GM23248 (cell line): ENCODE measurements at regions not wholly inside any gene's neighbourhood (a gene's known extent, or its start where the extent isn't known, plus 50 kb on each side); places are given as distances from the start of the nearest gene placed in this dataset.

Experiments
- EZH2 ChIP-seq: fragments of 200-600 bp; sonication (generic); IDR thresholded peaks from 2 replicates; pipeline ENCODE4 v1.6.1; 2018; ENCODE audit warnings: antibody characterized with exemption, mild to moderate bottlenecking; ENCODE audit not compliant: insufficient read depth, poor library complexity, severe bottlenecking
- EZH2phosphoT487 ChIP-seq: fragments of 200-600 bp; sonication (generic); IDR thresholded peaks from 2 replicates; pipeline ENCODE4 v1.6.1; 2018; ENCODE audit warnings: antibody characterized with exemption, moderate library complexity, mild to moderate bottlenecking, low read depth; ENCODE audit not compliant: insufficient read depth

DNA sequence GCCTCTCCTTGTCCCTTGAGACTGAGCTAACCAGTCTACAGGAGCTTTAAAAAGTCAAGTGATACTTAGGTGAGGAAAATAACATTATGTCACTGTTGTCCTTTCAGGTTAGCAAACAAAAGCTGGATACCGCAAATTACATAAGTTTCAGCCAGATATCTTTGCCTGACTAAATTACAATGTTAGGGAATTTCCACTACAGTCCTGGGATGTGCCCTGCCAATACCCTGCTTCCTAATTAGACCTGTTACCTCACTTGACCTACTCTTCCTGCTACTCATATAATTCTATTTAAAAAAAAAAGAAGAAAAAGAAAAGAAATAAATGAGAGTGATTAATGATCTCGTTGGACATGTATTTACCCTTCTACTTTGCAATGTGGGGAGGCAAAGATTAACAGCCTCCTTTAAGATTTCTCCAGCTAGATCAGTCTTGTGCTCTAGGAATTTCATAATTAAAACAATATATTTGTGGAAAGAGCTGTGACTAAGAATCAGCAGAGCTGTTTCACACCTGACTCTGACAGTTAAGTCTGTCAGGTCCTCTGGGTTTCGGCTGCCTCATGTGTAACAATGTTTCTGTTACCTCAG, 318.9 kb downstream of the HDGFL1 start:
- TF ChIP-seq EZH2phosphoT487 (no peak), EZH2 (no peak)
